ENCODE measurements at regions not wholly inside any gene's neighbourhood (a gene's known extent, or its start where the extent isn't known, plus 50 kb on each side); places are given as distances from the start of the nearest gene placed in this dataset.
"Not testable (repeated sequence)": the region's sequence is repeated elsewhere in the genome, so short reads cannot be mapped to it uniquely, and the experiment has no call there.

- no peak for DNase-seq (ENCODE audit: low read depth, low spot score)
- in situ Hi-C loops (cut with HindIII; ENCODE audit: low pct_unique_long_range_greater_than_20kb, low sequenced_read_pairs) = no loop called here
Measured at GRCh38 chr4:171288816-171289432, 524.3 kb upstream of the GALNTL6 start.

- no peak for DNase-seq (ENCODE audit: low read depth, low spot score)
- in situ Hi-C loops (cut with HindIII; ENCODE audit: low pct_unique_long_range_greater_than_20kb, low sequenced_read_pairs) = no loop called here
Measured at GRCh38 chr4:171281359-171281758, 531.8 kb upstream of the GALNTL6 start.

GRCh38 chr4:171279131-171279530 lies 534.1 kb upstream of the GALNTL6 start:
- no peak for DNase-seq (ENCODE audit: low read depth, low spot score)
- in situ Hi-C loops (cut with HindIII; ENCODE audit: low pct_unique_long_range_greater_than_20kb, low sequenced_read_pairs) = no loop called here

GRCh38 chr4:171266671-171267070 lies 546.5 kb upstream of the GALNTL6 start:
- in situ Hi-C loops (cut with HindIII; ENCODE audit: low pct_unique_long_range_greater_than_20kb, low sequenced_read_pairs) = no loop called here
- DNase-seq (ENCODE audit: low read depth, low spot score) = no peak

- no peak for DNase-seq (ENCODE audit: low read depth, low spot score)
- in situ Hi-C loops (cut with HindIII; ENCODE audit: low pct_unique_long_range_greater_than_20kb, low sequenced_read_pairs) = no loop called here
Measured at GRCh38 chr4:171265190-171265818, 547.9 kb upstream of the GALNTL6 start.

GRCh38 chr4:171256223-171256622 lies 557.0 kb upstream of the GALNTL6 start:
- no peak for DNase-seq (ENCODE audit: low read depth, low spot score)
- in situ Hi-C loops (cut with HindIII; ENCODE audit: low pct_unique_long_range_greater_than_20kb, low sequenced_read_pairs) = no loop called here

- in situ Hi-C loops (cut with HindIII; ENCODE audit: low pct_unique_long_range_greater_than_20kb, low sequenced_read_pairs) = no loop called here
- DNase-seq (ENCODE audit: low read depth, low spot score) = no peak
Measured at GRCh38 chr4:171246948-171247347, 566.3 kb upstream of the GALNTL6 start.

GRCh38 chr4:171242831-171243230 lies 570.4 kb upstream of the GALNTL6 start:
- in situ Hi-C loops (cut with HindIII; ENCODE audit: low pct_unique_long_range_greater_than_20kb, low sequenced_read_pairs) = no loop called here
- DNase-seq (ENCODE audit: low read depth, low spot score) = no peak

- in situ Hi-C loops (cut with HindIII; ENCODE audit: low pct_unique_long_range_greater_than_20kb, low sequenced_read_pairs) = no loop called here
- DNase-seq (ENCODE audit: low read depth, low spot score) = no peak
Measured at GRCh38 chr4:171239196-171239595, 574.0 kb upstream of the GALNTL6 start.

- in situ Hi-C loops (cut with HindIII; ENCODE audit: low pct_unique_long_range_greater_than_20kb, low sequenced_read_pairs) = no loop called here
- DNase-seq (ENCODE audit: low read depth, low spot score) = no peak
Measured at GRCh38 chr4:171235521-171235920, 577.7 kb upstream of the GALNTL6 start.

GRCh38 chr4:171229354-171229753 lies 583.9 kb upstream of the GALNTL6 start:
- in situ Hi-C loops (cut with HindIII; ENCODE audit: low pct_unique_long_range_greater_than_20kb, low sequenced_read_pairs); DNase-seq (ENCODE audit: low read depth, low spot score): not testable (repeated sequence)

GRCh38 chr4:171221181-171221580 lies 592.0 kb upstream of the GALNTL6 start:
- in situ Hi-C loops (cut with HindIII; ENCODE audit: low pct_unique_long_range_greater_than_20kb, low sequenced_read_pairs) = no loop called here
- DNase-seq (ENCODE audit: low read depth, low spot score) = no peak

- in situ Hi-C loops (cut with HindIII; ENCODE audit: low pct_unique_long_range_greater_than_20kb, low sequenced_read_pairs) = no loop called here
- peak; percentile 24 for DNase-seq (ENCODE audit: low read depth, low spot score)
Measured at GRCh38 chr4:171203425-171203824, 609.8 kb upstream of the GALNTL6 start.

GRCh38 chr4:171202908-171203307 lies 610.3 kb upstream of the GALNTL6 start:
- in situ Hi-C loops (cut with HindIII; ENCODE audit: low pct_unique_long_range_greater_than_20kb, low sequenced_read_pairs) = no loop called here
- no peak for DNase-seq (ENCODE audit: low read depth, low spot score)

- in situ Hi-C loops (cut with HindIII; ENCODE audit: low pct_unique_long_range_greater_than_20kb, low sequenced_read_pairs) = no loop called here
- DNase-seq (ENCODE audit: low read depth, low spot score) = peak; percentile 65
Measured at GRCh38 chr4:171186700-171187099, 626.5 kb upstream of the GALNTL6 start.

GRCh38 chr4:171181090-171181489 lies 632.1 kb upstream of the GALNTL6 start:
- DNase-seq (ENCODE audit: low read depth, low spot score) = no peak
- in situ Hi-C loops (cut with HindIII; ENCODE audit: low pct_unique_long_range_greater_than_20kb, low sequenced_read_pairs) = no loop called here

- DNase-seq (ENCODE audit: low read depth, low spot score) = no peak
- in situ Hi-C loops (cut with HindIII; ENCODE audit: low pct_unique_long_range_greater_than_20kb, low sequenced_read_pairs) = no loop called here
Measured at GRCh38 chr4:171170671-171171070, 642.5 kb upstream of the GALNTL6 start.

- in situ Hi-C loops (cut with HindIII; ENCODE audit: low pct_unique_long_range_greater_than_20kb, low sequenced_read_pairs) = no loop called here
- DNase-seq (ENCODE audit: low read depth, low spot score) = no peak
Measured at GRCh38 chr4:171169396-171169795, 643.8 kb upstream of the GALNTL6 start.

GRCh38 chr4:171162478-171162877 lies 650.7 kb upstream of the GALNTL6 start:
- no peak for DNase-seq (ENCODE audit: low read depth, low spot score)
- in situ Hi-C loops (cut with HindIII; ENCODE audit: low pct_unique_long_range_greater_than_20kb, low sequenced_read_pairs) = no loop called here

Measured in SK-MEL-5 (cell line).